OCI-LY7 (cell line): ENCODE measurements at regions not wholly inside any gene's neighbourhood (a gene's known extent, or its start where the extent isn't known, plus 50 kb on each side); places are given as distances from the start of the nearest gene placed in this dataset.

Source experiments
- CTCF ChIP-seq: fragments of 200-600 bp; sonication (generic); conservative IDR thresholded peaks from 2 replicates; pipeline ENCODE4 v1.5.1; 2014; ENCODE audit warnings: mild to moderate bottlenecking, antibody characterized with exemption, low read length, moderate library complexity, mixed read lengths
- EZH2phosphoT487 ChIP-seq: fragments of 200-600 bp; sonication (generic); IDR thresholded peaks from 2 replicates; pipeline ENCODE4 v1.6.1; 2018; ENCODE audit warnings: low read depth, borderline replicate concordance, mild to moderate bottlenecking, mixed run types, antibody characterized with exemption, low read length, moderate library complexity, mixed read lengths

GRCh38 chr5:153400931-153401330, 89.5 kb upstream of the GRIA1 start:
- TF ChIP-seq CTCF (no peak), EZH2phosphoT487 (no peak)
